CD4-positive, alpha-beta T cell treated with Interleukin-1 beta for 1 hour (primary cell): ENCODE measurements at regions not wholly inside any gene's neighbourhood (a gene's known extent, or its start where the extent isn't known, plus 50 kb on each side); places are given as distances from the start of the nearest gene placed in this dataset.

ENCODE experiments used
- DNase-seq, 2 donors: peaks; one replicate each; pipeline ENCODE4 v3.0.0-alpha.2; 2020 to 2022

DNA sequence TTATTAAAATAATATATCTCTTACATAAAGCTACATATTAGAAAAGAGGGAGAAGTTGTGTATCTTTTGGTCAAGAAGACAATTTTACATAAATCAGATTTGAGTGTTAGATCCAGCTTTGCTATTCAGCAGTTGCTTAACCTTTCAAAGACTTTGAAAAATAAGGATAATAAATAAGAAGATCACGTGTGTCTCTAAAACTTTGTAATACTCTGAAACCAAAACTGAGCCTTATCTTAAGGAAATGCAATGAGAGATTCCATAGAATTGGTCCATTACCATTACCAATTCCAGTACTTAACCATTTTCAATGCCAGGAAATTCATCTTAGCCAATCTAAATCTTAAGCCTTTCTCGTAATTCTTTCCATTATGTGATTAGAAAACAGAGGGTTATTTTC, 89.2 kb upstream of the COL5A2 start:
- no peak for DNase-seq

DNA sequence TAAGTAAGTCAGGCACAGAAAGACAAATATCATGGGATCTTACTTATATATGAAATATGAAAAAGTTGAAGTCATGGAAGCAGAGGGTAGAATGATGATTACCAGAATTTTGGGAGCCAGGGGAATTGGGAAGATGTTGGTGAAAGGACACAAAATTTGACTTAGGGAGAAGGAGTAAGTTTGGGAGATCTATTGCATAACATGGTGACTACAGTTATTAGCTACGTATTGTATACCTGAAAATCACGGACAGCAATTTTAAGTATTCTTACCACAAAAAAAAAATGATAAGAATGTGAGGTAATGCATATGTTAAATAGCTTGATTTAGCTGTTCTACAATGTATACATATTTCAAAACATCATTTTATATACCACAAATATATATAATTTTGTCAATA, 94.2 kb upstream of the COL5A2 start:
- DNase-seq, result no peak

DNA sequence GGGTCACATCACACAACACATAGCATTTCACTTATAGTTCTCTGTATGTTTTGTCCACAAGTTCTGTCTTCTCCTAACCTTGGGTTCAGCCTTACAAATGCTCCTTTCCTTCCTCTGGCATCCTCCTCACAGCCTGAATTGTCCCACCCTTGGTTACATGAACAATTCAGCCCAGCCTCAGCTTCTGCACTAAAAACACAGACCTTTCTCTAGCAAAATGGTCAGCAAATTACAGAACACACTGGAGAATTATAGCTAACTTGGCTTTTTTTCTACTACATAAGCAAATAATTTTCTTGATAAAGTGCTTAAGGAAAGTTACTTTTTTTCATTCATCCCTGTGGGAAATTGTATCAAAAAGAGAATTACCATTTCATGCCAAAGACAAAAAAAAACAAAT, 94.8 kb upstream of the COL5A2 start:
- DNase-seq, result no peak

DNA sequence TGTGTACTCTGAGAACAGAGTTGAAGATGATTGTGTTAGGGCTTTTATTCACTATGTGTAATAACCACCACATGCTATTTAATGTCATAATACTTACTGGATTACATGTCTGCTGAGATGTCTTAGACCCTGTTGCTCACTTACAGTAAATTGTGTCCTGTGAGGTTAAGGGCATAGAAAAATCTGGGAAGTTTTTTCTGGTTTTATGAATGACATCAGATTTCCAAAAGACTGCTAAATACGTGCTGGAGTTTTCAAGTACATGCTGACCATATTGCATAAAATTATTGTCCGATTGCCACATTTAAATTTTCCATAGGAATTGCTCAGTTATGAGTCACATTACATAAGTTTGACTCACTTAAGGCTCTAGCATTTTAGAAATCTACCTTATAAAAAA, 96.7 kb upstream of the COL5A2 start:
- DNase-seq, result no peak

DNA sequence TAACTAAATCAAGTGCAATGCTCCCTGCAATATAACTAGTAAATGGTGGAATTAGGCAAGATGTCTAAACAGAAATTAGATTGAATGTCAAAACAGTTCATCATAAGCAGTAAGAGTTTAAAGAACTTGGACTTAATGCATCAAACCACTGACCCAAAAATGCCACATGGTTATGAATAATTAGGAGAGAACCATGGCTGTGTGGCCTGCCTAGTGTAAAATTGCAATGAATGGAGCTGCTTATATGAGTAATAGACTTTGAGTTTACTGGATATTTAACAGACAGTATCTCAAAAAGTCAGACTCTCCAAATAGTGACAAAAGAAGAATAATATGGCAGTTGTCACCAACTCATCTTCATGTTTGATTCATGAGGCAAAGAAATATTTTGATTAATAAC, 101.6 kb upstream of the COL5A2 start:
- DNase-seq, result no peak

DNA sequence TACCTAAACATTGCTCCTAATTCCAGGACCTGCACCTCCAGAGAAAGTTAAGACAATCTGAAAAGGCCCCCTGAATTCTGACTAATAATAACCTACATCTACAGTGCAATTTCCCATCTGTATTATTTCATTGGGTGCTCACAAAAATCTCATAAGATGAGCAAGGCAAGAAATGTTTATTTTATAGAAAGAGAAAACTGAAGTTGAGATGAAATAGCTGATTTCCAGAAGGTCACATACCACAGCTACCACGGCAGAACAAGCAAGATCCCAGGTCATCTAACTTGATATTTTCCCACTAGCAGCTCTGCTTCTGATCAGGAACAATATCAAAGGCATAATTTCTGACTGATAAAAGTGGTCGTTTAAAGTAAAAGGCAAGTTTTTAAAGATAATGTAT, 105.8 kb upstream of the COL5A2 start:
- DNase-seq, result no peak

DNA sequence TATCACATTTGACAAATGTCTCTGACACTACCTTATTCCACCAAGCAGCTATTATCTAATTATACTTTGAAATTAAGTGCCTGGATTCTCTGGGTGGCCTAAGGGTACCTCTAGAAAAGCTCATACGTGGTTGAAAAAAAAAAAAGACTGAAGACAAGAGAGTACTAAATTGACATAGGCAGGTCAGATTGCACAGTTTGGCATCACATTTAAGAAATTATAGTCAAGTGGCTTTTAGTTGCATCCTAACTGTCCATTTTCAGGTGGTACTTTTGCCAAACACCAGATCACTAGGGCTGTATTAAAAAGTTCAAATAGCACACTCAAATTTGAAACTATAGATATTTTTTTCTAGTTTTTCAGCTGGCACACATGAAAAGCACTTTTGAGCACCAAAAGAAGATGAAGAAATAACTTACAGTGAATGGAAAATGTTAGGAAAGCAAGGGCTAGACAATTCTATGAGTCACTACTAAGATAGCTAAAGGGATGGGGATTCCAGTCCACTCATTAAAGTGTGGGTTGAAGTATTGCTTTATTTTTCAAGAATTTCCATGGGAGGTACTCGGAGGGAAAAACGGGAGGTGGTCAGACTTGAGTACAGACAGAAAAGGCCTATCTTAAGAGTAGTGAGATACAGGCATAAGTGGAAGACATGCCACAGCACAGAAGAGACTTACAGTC, 106.5 kb upstream of the COL5A2 start:
- no peak for DNase-seq

DNA sequence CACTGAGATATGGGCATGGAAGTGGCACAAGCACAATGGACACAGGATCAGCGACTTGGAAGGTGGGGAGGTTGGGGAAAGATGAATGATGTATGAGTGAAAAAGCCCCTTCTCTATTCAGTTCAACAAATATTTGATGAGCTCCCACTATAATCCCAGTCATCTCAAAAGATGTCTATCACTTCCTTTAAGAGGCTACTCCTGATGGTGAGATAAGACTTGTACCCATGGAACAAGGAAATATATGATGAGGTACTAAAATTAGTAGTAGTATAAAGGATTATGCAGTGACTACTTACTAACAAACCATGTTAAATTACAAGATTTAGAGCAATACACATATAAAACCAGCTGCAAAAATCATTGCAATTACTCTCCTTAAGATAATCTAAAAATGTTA, 107.8 kb upstream of the COL5A2 start:
- DNase-seq, result no peak

DNA sequence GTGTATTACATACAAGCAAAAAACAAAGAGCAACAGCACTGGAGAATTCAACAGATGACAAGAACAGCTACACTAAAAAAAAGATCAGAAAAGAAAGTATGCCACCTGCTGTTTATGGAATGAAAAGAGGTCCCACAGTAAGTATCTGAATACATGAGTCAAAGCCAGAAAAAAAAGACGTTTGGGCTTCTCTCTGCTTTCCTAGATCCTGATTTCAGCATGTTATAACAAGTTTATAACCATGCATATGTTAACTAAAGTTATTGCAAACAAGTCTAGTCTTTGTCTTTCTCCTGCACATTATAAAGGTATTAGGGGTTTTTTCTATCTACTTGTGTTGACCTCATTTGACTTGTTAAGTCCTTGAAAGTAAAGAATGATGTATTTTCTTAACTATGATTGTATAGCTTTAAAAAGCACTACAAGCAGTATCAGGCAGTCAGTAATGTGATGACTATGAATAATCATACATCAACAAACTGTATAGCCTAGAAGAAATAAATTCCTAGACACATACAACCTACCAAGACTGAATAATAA, 108.5 kb upstream of the COL5A2 start:
- DNase-seq, result peak in 1 of 2 donors; percentile 34

DNA sequence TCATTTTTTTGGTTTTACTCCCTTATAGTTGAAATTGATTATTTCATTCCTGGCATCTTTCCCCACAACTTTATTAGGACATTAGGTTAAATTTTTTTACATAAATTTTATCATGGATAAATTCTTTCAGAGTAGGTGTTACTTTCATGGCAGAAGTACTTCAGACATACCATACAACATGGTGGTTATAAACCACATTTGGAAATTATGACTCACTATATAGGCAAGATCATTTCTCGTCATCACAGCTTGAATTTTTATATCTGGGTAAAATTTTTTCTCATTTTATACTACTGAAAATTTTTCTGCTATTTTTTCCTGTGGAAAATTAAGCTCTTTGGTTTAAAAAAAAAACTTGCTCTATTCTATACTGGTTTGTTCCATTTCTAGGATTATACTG, 111.9 kb upstream of the COL5A2 start:
- no peak for DNase-seq

DNA sequence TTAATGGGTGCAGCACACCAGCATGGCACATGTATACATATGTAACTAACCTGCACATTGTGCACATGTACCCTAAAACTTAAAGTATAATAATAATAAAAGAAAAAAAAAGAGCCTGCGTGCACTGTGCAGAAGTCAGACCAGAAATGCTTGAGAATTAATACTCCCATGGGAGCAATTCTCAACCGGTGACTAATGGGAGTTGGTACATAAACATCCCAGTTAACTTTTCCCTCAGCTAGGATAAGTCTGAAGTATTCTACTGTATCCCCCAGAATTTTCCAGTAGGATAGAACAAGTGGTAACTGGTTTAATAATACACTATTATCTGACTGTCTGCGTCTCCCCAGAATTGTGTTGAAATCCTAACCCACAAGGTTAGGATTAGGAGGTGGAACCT, 113.6 kb upstream of the COL5A2 start:
- DNase-seq, result no peak

DNA sequence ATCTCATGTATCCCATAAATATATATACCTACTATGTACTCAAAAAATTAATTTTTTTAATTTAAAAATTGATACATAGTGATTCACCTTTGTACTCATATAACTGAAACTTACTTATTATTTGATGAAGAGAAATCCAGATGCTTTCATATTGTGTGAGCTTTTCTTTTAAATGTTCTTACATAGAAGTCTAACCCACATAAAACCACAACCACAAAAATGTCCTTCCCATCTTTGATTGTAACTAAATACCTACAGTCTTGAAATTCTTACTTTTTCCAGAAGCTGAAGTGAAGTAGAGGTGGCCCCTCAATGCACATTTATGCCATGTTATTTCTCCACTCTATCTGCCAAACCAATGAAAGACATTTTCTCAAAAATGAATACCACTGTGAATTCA, 117.9 kb upstream of the COL5A2 start:
- no peak for DNase-seq

DNA sequence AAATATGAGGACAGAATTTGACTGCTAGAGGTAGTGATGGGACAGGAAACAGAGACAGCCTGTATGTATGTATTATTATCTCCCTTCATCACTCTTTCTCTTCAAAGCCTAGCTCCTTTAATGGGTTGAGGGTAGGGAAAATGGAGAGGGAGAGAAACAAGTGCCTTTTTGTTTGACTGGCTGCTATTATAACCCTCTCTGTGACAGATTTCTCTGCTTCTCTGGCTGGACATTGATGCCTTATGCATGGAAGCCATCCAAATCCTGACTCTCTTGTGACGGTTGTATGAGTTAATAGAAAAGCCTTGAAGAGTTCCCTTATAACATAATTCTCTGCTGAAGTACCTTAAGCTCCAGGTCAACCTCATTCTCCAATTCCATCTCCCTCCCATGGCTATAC, 118.5 kb upstream of the COL5A2 start:
- no peak for DNase-seq

DNA sequence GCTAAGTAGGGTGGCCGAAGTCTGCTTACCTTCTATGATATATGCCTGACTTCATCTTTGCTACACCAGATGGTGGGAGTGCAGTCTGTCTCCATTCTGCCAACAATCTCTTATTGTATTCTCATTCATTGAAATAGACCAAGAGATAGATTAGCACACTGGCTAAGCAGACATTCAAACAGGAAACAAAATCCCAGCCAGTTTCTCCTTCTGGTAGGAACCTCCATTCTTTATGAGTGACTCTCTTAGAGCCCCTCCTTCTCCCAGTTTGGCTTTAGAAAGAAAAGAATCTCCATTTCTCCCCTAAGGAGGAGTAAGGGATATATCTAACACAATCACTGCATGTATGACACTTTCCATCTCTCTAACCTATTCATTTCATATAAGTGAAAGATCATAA, 118.9 kb upstream of the COL5A2 start:
- DNase-seq, result no peak

DNA sequence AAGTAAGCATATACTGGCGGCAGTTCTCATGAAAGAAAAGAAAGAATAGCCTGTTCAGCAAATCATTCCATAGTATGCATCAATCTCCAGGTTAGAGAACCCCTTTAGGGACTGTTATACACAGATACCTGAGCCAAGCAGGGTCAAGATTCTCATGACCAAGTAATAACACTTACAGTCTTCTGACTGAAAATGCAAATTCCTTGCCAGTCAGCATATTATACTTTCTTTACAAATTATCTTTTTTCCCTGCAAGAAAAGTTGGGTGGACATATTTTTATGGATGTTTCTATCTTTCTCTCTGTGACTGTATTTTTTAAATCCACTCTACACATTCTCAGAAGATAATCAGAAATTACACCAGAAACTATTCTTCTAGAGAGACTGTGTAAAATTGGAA, 120.4 kb upstream of the COL5A2 start:
- DNase-seq, result no peak

DNA sequence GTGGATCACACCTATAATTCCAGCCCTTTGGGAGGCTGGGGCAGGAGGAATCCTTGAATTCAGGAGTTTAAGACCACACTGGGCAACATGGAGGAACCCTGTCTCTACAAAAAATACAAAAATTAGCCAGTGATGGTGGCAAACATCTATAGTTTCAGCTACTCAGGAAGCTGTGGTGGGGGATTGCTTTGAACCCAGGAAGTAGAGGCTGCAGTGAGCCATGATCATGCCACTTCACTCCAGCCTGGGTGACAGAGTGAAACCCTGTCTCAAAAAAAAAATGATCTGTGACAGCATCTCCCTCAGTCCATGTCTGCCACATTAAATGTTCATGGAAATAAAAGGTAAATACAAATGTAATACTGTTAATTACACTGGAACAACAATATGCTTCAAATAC, 121.4 kb upstream of the COL5A2 start:
- peak; percentile 33 to 52 for DNase-seq

DNA sequence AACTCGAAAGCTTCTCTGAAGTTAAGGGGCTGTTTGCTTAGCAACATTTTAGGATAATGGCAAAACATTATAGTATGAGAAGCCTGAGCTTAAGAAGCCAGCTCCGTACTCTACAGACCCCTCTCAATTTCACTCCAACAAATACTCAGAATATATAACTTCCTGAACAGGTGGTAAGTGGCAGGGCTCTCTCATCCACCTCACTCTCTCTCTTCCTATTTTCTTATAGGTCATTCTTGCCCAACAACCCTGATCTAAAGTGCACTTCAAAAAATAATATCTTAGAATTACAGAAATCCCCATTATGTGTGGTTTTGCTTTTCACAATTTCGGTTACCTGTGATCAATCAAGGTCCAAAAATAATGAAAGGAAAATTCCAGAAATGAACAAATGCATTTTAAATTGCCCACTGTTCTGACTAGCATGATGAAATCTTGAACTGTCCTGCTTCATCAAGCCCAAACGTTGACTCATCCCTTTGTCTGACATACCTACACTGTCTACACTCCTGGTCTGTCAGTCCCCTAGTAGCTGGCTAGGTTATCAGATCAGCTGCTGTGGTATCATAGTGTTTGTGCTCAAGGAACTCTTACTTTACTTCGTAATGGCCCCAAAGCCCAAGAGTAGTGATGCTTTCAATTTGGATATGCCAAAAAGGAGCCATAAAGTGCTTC, 122.8 kb upstream of the COL5A2 start:
- no peak for DNase-seq

DNA sequence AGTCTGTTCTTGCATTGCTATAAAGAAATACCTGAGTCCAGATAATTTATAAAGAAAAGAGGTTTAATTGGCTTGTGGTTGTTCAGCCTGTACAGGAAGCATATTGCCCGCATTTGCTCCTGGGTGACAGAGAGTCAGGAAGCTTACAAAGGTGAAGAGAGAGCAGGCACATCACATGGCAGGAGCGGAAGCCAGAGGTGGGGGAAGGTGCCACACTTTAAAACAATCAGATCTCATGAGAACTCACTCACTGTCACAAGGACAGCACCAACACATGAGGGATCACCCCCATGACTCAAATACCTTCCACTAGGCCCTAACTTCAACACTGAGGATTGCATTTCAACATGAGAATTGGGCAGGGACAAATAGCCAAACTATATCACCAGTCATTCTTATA, 124.8 kb upstream of the COL5A2 start:
- peak; percentile 29 to 51 for DNase-seq

DNA sequence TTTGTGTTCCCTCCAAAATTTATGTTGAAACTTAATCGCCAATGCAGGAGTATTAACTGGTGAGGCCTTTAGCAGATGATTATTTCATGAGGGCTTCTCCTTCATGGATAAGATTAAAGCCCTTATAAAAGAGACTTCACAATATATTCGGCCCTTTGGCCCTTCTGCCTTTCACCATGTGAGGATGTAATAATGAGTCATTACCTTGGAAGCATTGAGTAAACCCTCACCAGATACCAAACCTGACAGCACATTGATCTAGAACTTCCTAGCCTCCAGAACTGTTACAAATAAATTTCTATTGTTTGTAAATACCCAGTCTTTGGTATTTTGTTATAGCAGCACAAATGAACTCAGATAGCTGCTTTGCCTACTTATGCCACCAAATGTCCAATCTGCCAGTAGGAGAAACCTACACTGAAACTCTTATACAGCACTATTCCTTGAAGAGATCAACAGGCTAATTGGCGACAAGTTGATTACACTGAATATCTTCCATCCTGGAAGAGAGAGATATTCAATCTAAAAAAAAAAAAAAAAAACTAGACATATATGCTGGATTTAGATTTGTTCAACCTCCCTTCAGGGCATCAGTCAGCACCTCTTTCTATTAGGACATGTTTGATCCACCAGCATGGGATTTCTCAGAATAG, 125.9 kb upstream of the COL5A2 start:
- no peak for DNase-seq

DNA sequence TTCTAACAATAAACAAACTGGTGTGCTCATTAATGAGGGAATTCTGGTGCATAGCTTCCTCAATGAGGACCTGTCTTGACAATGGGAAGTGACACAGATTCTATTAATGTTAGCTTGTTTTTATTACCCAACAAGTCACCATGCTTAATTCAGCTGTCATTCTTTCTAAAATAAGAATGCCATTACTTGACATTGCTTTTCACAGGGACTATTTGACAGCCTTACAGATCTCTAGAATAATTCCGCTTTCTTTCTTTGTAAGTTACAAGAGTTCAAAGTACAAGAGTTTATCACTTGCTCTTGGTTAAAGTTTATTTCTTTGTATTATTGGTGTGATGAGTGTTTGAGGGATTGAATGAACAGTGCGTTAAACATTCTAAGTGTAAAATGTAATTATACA, 127.0 kb upstream of the COL5A2 start:
- no peak for DNase-seq

DNA sequence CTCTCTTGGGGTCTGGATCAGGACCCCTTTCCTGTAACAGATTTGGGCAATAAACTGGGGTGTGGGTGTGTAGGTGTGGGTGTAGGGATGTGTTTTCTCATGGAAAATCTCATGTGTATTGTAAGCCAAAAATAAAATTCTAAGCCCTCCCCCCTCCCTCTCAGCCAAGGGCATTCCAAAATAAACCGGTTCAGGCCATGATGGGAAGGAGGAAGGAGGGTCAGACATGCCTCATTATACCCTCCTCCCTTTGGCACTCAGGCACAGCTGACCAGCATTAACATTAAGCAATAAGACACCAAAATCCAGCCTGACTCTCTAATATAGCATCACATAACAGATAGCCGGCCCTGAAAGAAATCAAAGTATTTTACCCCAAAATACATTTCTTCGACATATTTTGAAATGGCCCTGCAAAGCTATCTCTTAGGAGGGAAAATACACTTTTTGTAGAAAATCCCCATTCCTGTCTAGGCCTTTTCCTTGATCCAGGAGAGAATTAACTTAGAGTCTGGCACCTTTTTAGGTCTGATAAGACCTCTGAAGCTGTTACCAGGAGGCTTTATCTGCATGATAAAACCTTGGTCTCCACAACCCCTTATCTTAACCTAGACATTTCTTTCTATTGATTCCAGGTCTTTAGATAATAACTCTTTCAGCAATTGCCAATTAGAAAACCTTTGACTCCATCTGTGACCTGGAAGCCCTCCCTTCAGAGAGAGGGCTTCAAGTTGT, 128.7 kb upstream of the COL5A2 start:
- DNase-seq, result no peak

DNA sequence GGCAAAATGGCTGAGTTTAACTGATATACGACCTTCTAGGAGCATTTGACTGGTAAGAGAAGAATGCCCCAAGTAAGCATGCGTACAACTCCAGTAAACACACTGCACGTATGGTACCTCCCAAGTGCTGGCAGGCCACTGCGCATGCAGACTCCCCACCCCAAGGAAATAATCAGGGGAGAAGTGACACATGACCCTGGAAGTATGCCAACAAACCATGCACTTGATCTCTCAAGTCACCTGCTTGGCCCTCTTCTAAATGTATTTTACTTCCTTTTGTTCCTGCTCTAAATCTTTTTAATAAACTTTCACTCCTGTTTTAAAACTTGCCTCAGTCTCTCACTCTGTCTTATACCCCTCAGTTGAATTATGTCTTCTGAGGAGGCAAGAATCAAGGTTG, 129.8 kb upstream of the COL5A2 start:
- no peak for DNase-seq

DNA sequence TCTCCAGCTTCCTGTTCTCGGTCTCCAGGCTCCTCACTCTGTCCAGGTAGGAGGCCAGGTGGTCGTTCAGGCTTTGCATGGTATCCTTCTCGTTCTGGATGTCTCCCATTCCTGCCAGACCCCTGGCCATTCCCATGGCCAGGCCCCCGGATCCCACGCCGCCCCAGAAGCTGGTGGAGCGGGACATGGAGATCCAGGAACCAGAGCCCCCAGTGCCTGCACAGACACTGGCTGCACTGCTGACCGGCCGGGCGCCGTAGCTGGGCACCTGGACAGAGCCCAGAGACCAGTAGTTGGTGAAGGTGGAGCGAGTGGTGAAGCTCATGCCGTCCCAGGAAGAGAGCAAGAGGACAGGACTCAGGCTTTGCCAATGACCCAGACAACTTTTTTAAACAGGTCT, 129.1 kb upstream of the WDR75 start:
- no peak for DNase-seq

DNA sequence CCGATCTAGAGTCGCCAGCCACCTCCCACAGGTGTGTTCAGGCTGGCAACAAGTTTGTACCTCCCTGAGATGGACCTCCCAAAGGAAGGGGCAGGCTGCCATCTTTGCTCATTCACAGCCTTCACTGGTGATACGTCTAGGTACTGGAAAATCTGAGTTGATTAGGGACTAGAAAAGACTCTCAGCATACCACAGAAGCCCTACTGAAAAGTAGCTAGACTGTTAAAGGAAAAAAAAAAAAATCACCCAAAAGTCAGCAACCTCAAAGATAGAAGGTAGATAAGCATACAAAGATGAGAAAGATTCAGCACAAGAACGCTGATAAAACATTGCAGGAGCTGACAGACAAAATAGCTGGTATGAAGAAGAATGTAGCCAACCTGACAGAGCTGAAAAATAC, 128.6 kb upstream of the WDR75 start:
- no peak for DNase-seq
